Colonic mucosa (tissue), 4 donors: ENCODE measurements at regions not wholly inside any gene's neighbourhood (a gene's known extent, or its start where the extent isn't known, plus 50 kb on each side); places are given as distances from the start of the nearest gene placed in this dataset.

ENCODE experiments used
- DNase-seq: peaks from one replicate; pipeline ENCODE4 v3.0.0-alpha.2; 2020
- H3K27ac ChIP-seq: fragments of 200-600 bp; one replicate; pipeline ENCODE4 v1.8.0; 2021
- H3K27me3 ChIP-seq: fragments of 200-600 bp; one replicate; pipeline ENCODE4 v1.8.0; 2021
- H3K36me3 ChIP-seq: fragments of 200-600 bp; one replicate; pipeline ENCODE4 v1.8.0; 2021
- H3K4me1 ChIP-seq: fragments of 200-600 bp; one replicate; pipeline ENCODE4 v1.8.0; 2021; ENCODE audit warnings: mild to moderate bottlenecking
- H3K4me3 ChIP-seq: fragments of 200-600 bp; one replicate; pipeline ENCODE4 v1.8.0; 2021
- H3K9ac ChIP-seq, 2 donors: one replicate each; pipeline ENCODE4 v1.7.0; 2013; ENCODE audit warnings: control low read depth in 2 of 2, low read depth in 2 of 2, low read length in 2 of 2
- H3K9me3 ChIP-seq: fragments of 200-600 bp; one replicate; pipeline ENCODE4 v1.8.0; 2021
- intact Hi-C: fragments of 100-400 bp; cut with DNase I; formaldehyde crosslinking; loops from one replicate; pipeline ENCODE4 v1.14.1; 2022
- TF ChIP-seq, protein P1 (sequence below): fragments of 200-600 bp; IDR thresholded peaks from one replicate; pipeline ENCODE4 v1.8.0; 2022; ENCODE audit warnings: antibody characterized with exemption, mild to moderate bottlenecking
- donor health status: healthy.
- donor health status: DM: no; HTN: no; CAD: no.
- donor health status: DM: no; HTN: no; CAD: no.

- DNase-seq, result no peak
- Histone ChIP-seq H3K27me3 (no peaks in the 10 kb centered on the region), H3K27ac (no peak overlapping the region), H3K9ac (no peak overlapping the region), H3K9me3 (no peaks in the 10 kb centered on the region), H3K4me3 (no peak overlapping the region), H3K4me1 (no peaks in the 10 kb centered on the region), H3K36me3 (no peaks in the 10 kb centered on the region)
- intact Hi-C loops, result no loop called here
- TF ChIP-seq, protein P1, sequence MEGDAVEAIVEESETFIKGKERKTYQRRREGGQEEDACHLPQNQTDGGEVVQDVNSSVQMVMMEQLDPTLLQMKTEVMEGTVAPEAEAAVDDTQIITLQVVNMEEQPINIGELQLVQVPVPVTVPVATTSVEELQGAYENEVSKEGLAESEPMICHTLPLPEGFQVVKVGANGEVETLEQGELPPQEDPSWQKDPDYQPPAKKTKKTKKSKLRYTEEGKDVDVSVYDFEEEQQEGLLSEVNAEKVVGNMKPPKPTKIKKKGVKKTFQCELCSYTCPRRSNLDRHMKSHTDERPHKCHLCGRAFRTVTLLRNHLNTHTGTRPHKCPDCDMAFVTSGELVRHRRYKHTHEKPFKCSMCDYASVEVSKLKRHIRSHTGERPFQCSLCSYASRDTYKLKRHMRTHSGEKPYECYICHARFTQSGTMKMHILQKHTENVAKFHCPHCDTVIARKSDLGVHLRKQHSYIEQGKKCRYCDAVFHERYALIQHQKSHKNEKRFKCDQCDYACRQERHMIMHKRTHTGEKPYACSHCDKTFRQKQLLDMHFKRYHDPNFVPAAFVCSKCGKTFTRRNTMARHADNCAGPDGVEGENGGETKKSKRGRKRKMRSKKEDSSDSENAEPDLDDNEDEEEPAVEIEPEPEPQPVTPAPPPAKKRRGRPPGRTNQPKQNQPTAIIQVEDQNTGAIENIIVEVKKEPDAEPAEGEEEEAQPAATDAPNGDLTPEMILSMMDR, result no peak
These were observed 129.1 kb downstream of the TRIML1 start for GRCh38 chr4:188268131-188268908.

DNA sequence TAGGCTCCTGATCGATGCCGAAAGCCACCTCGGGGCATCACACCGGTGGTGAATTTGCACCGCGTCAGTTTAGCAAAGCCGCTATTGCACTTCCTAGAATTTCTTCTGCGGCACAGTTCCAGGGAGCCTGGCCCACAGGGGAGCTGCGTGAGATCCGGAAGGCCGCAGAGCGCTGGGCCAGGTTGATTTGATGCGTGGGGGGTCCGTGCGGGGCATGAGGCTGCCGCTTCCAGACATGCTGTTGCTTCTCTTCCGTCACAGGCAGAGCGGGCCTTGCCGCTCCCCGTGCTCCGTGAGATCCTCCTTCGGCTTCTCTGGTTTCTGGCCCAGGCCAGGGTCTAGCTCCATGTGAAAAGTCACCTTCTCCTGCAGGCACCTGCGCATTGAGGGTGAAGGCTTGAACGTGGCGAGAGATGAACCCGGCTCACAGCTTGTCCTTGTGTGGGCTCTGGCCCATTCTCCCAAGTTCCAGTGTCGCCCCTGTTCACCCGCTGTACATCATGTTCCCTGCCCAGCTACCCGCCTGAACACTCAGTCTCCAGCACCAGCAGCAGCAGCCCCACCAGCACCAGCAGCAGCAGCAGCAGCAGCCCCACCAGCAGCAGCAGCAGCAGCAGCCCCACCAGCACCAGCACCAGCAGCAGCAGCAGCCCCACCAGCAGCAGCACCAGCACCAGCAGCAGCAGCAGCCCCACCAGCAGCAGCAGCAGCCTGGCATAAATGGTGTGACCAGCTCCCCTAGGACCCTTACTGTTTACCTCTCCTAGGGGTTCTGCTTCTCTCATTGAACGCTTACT is 131.2 kb downstream of the TRIML1 start:
- Histone ChIP-seq H3K9ac (no peak overlapping the region), H3K27ac (no peak overlapping the region), H3K9me3 (no peaks in the 10 kb centered on the region), H3K27me3 (no peaks in the 10 kb centered on the region), H3K36me3 (no peaks in the 10 kb centered on the region), H3K4me3 (no peak overlapping the region), H3K4me1 (no peaks in the 10 kb centered on the region)
- TF ChIP-seq, protein P1, result no peak
- intact Hi-C loops, result no loop called here
- DNase-seq, result no peak

DNA sequence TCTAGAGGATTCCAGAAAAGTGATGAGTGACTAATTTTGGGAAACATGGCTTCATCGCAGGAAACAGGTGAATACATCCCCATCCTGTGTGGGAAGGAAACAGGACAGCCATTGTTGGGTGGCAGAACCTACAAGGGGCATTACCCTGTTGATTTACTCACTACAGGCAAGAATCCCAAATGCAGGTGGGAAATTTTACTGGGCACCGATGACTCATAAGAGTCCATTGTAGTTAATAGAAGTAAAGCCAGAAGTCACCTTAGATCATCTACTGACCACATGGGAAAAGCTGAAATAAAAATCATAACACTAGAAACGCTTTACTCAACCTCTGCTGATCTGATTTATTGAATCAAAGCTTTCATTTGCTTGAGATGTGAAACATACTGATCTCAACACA is 136.4 kb downstream of the TRIML1 start:
- intact Hi-C loops, result no loop called here
- Histone ChIP-seq H3K27ac (no peak overlapping the region), H3K9me3 (no peaks in the 10 kb centered on the region), H3K4me3 (no peak overlapping the region), H3K36me3 (no peaks in the 10 kb centered on the region), H3K4me1 (no peaks in the 10 kb centered on the region), H3K9ac (no peak overlapping the region), H3K27me3 (no peaks in the 10 kb centered on the region)
- no peak for DNase-seq
- TF ChIP-seq, protein P1, result no peak

DNA sequence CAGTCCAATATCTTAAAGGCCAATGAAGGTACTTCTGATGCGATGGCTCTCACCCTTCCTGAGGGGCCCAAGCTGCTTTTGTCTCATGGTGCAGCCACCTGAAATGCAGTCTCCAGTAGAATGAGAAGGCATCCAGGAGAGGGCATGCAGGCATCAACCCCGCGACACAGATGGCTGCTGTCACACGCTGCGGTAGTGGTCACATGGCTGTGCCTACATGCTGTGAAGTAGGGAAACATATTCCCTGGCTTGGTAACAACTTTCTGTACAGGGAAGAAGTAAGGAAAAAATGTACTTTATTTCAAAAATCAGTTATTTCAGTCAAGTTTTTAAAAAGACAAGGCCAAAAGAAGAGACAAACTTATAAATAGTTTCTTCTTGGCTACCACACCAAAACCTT is 139.9 kb downstream of the TRIML1 start:
- no peak overlapping the region for H3K4me3 ChIP-seq
- no peaks in the 10 kb centered on the region for H3K4me1 ChIP-seq
- DNase-seq, result no peak
- TF ChIP-seq, protein P1, result no peak
- no peak overlapping the region for H3K27ac ChIP-seq
- H3K27me3 ChIP-seq, result peaks cover 5% of the 10 kb centered on the region
- H3K9me3 ChIP-seq, result no peaks in the 10 kb centered on the region
- intact Hi-C loops, result no loop called here
- H3K36me3 ChIP-seq, result no peaks in the 10 kb centered on the region
- H3K9ac ChIP-seq, result no peak overlapping the region

DNA sequence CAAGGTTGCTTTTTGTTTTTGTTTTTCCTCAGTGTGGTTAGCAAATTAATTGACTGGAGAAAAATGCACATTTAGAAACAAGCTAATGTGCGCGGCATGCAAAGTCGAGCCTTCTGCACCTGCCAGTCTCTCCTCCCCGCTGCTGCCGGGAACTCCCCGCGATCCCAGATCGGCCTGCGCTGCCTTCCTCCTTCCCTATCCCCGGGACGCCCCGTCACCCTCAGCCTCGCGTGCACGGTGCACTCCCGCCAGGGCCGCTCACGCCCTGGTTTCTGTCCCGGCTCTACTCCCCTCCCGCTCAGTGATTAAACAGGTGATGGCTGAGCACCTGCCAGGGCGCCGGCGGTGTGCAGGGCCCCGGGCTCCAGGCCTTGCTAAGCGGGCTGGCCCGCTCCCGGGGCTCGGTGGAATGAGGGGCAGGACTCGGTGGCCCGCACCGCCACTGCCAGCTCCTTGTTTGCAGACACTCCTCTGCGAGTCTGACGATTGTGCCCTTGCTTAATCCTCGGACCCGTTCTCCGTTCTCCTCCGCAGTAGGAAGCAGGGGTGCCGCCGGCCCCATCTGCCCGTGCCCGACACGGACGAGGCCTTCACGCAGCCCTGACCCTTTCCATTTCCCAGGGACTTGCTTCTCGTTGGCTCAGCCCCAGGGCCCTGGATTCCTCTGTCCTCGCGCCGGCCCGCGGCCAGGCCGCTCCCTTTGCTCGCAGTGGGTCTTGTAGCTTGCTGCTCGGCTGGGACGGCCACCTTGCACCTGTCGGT is 143.4 kb downstream of the TRIML1 start:
- Histone ChIP-seq H3K4me1 (no peaks in the 10 kb centered on the region), H3K36me3 (no peaks in the 10 kb centered on the region), H3K27ac (no peak overlapping the region), H3K4me3 (peak overlapping the region; percentile 22), H3K27me3 (peaks cover 5% of the 10 kb centered on the region), H3K9ac (no peak overlapping the region), H3K9me3 (no peaks in the 10 kb centered on the region)
- intact Hi-C loops, result no loop called here
- no peak for DNase-seq
- TF ChIP-seq, protein P1, result no peak
